ENCODE measurements at regions not wholly inside any gene's neighbourhood (a gene's known extent, or its start where the extent isn't known, plus 50 kb on each side); places are given as distances from the start of the nearest gene placed in this dataset.

DNA sequence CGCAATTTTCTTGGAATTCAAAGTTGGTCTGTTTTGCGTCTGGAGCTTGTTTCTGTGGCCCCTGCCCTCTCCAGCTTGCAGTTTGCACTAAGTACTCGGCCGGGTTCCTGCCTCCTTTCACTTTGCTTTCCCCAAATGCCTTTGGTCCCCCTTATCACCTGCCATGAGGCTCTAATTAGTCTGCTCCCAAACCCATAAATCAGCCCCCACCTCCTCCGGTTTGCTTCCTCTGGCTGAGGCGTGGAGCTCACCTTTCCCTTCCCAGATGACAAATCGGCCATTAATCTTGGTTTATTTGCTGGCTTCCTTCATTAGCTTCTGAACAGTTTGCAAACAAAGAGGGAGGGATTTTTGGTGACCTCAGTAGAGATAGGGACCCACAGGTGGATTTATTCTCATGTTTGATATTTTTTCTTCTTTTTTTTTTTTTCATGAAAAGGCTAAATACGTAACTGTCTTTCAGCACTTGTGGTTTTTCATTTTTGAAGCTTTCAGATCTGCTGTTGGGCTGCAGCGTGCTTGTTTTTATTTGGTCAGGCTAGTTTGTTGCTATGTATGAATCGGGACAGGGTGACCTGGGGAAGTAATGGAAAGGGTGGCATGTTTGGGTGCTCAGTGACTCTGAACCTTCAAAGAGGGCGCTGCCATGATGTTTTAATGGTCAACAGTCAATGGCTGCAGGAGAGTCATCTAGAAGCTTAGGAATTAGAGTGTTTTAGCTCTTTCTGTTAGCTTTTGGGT, 121.7 kb upstream of the JAG1 start:
- no peak for TF ChIP-seq EZH2 (IDR thresholded peaks at IDR 0.05; ENCODE audit: borderline replicate concordance, low read length)
- TF ChIP-seq, protein P1, sequence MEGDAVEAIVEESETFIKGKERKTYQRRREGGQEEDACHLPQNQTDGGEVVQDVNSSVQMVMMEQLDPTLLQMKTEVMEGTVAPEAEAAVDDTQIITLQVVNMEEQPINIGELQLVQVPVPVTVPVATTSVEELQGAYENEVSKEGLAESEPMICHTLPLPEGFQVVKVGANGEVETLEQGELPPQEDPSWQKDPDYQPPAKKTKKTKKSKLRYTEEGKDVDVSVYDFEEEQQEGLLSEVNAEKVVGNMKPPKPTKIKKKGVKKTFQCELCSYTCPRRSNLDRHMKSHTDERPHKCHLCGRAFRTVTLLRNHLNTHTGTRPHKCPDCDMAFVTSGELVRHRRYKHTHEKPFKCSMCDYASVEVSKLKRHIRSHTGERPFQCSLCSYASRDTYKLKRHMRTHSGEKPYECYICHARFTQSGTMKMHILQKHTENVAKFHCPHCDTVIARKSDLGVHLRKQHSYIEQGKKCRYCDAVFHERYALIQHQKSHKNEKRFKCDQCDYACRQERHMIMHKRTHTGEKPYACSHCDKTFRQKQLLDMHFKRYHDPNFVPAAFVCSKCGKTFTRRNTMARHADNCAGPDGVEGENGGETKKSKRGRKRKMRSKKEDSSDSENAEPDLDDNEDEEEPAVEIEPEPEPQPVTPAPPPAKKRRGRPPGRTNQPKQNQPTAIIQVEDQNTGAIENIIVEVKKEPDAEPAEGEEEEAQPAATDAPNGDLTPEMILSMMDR (conservative IDR thresholded peaks at IDR 0.05 in 1 of 2, IDR thresholded peaks at IDR 0.05 in 1 of 2; ENCODE audit: extremely low read depth in 1 of 2, insufficient read depth in 1 of 2, low read depth in 1 of 2, low read length in 2 of 2) = no peak

All from mammary epithelial cell (primary cell).